Osteocyte (in vitro differentiated cells): ENCODE measurements at regions not wholly inside any gene's neighbourhood (a gene's known extent, or its start where the extent isn't known, plus 50 kb on each side); places are given as distances from the start of the nearest gene placed in this dataset.

ENCODE experiments used
- DNase-seq: peaks from one replicate; pipeline ENCODE4 v3.0.0; 2021; ENCODE audit warnings: mixed read lengths; ENCODE audit not compliant: unreplicated experiment; ENCODE audit errors: extremely low spot score
- H3K27ac Mint-ChIP-seq: one replicate; pipeline ENCODE4 v1.8.0; 2021; ENCODE audit warnings: mild to moderate bottlenecking, mixed read lengths; ENCODE audit not compliant: unreplicated experiment
- H3K27me3 Mint-ChIP-seq: one replicate; pipeline ENCODE4 v1.8.0; 2021; ENCODE audit warnings: mixed read lengths; ENCODE audit not compliant: unreplicated experiment
- H3K36me3 Mint-ChIP-seq: one replicate; pipeline ENCODE4 v1.8.0; 2021; ENCODE audit warnings: mixed read lengths; ENCODE audit not compliant: unreplicated experiment
- H3K4me1 Mint-ChIP-seq: one replicate; pipeline ENCODE4 v1.8.0; 2021; ENCODE audit warnings: mixed read lengths; ENCODE audit not compliant: unreplicated experiment
- H3K4me3 Mint-ChIP-seq: one replicate; pipeline ENCODE4 v1.8.0; 2021; ENCODE audit warnings: mild to moderate bottlenecking, moderate library complexity, mixed read lengths; ENCODE audit not compliant: unreplicated experiment
- H3K9me3 Mint-ChIP-seq: one replicate; pipeline ENCODE4 v1.8.0; 2021; ENCODE audit warnings: mixed read lengths; ENCODE audit not compliant: unreplicated experiment
- TF ChIP-seq, protein P1 (sequence below): fragments of 200-600 bp; sonication (generic); IDR thresholded peaks from 2 replicates; pipeline ENCODE4 v1.5.0; 2021; ENCODE audit warnings: antibody characterized with exemption, mild to moderate bottlenecking, moderate library complexity

DNA sequence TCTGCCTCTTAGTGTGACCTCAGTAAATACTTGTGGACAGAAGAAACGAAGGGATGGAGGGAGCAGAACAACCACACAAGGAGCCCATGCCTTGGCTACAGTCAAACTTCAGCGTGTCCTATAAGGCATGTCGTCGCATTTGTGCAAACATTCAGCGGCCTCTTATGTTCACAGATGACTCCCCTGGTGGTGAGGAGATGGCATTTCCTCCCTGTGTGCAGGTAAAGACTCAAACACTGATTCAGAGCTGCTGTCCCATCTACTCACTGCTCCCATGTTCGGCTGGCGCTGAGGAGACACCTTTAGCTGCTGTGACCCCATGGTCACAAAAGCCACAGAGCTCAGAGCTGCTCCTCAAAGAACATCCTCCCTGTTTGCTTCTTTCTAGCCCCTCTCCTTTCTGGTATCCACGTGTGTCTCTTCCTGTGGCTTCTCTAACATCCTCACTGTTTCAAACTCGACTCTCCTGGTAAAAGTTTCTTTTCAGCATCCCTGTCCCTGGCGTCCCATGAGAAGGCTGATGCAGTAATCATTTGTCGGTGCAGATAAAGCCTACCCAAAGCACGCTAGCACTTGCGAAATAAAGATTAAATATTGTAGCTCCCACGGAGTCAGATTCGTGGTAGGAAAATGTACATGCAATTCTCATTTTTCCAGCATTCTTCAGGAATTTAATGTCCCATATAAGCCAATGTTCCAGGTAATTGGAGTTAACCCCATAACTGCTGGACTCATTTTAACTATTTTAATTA, 124.9 kb upstream of the NEBL start:
- DNase-seq, result no peak
- Mint-ChIP-seq H3K27ac (no peak overlapping the region), H3K4me1 (no peaks in the 10 kb centered on the region), H3K9me3 (no peaks in the 10 kb centered on the region), H3K27me3 (peaks cover 27% of the 10 kb centered on the region), H3K36me3 (no peaks in the 10 kb centered on the region), H3K4me3 (no peak overlapping the region)
- TF ChIP-seq, protein P1, sequence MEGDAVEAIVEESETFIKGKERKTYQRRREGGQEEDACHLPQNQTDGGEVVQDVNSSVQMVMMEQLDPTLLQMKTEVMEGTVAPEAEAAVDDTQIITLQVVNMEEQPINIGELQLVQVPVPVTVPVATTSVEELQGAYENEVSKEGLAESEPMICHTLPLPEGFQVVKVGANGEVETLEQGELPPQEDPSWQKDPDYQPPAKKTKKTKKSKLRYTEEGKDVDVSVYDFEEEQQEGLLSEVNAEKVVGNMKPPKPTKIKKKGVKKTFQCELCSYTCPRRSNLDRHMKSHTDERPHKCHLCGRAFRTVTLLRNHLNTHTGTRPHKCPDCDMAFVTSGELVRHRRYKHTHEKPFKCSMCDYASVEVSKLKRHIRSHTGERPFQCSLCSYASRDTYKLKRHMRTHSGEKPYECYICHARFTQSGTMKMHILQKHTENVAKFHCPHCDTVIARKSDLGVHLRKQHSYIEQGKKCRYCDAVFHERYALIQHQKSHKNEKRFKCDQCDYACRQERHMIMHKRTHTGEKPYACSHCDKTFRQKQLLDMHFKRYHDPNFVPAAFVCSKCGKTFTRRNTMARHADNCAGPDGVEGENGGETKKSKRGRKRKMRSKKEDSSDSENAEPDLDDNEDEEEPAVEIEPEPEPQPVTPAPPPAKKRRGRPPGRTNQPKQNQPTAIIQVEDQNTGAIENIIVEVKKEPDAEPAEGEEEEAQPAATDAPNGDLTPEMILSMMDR, result peak; percentile 18

DNA sequence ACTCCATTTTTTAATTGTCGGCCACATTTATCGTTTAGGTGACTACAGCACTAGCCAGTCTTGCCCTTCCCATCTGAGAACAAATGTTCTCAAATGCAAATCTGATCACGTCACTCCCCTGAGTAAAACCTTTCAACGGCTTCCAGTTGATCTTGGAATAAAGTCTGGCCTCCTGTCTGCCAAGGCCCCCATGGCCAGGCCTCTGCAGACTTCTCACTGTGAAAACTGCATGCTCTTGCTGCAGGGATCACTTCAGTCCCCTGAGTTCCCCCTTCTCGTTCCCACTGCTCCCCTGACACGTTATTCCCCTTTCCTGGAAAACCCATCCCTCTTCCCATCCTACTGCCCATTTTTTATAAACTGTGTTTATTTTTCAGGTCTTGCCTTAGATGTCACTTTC, 124.1 kb upstream of the NEBL start:
- H3K9me3 Mint-ChIP-seq, result no peaks in the 10 kb centered on the region
- no peak overlapping the region for H3K4me3 Mint-ChIP-seq

DNA sequence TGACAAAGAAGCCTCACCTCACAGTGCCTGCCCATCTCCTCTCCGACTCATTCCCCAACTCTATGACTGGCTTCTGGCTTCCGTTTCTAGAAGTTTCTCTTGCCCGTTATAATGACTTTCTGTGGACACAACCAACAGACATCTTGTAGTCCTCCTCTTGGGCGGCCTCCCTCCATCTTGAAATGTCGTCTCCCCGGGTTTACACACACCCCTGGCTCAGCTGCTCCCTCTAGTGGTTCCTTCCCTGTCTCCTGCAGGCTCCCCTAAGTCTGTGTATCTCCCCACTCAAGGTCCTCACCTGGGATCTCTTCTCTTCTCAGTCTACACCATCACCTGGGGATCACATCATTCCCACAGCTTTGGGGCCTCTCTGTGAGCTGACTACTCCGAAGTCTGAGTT, 123.4 kb upstream of the NEBL start:
- TF ChIP-seq, protein P1, result peak; percentile 34
- H3K9me3 Mint-ChIP-seq, result no peaks in the 10 kb centered on the region
- no peak overlapping the region for H3K27ac Mint-ChIP-seq
- H3K36me3 Mint-ChIP-seq, result no peaks in the 10 kb centered on the region
- DNase-seq, result no peak
- H3K4me1 Mint-ChIP-seq, result no peaks in the 10 kb centered on the region
- peaks cover 37% of the 10 kb centered on the region for H3K27me3 Mint-ChIP-seq
- H3K4me3 Mint-ChIP-seq, result no peak overlapping the region

More for the DNA sequence above, 124.1 kb upstream of the NEBL start:
- H3K27me3 Mint-ChIP-seq, result peaks cover 32% of the 10 kb centered on the region
- H3K36me3 Mint-ChIP-seq, result no peaks in the 10 kb centered on the region
- no peaks in the 10 kb centered on the region for H3K4me1 Mint-ChIP-seq
- DNase-seq, result no peak
- no peak overlapping the region for H3K27ac Mint-ChIP-seq
- TF ChIP-seq, protein P1, result no peak

DNA sequence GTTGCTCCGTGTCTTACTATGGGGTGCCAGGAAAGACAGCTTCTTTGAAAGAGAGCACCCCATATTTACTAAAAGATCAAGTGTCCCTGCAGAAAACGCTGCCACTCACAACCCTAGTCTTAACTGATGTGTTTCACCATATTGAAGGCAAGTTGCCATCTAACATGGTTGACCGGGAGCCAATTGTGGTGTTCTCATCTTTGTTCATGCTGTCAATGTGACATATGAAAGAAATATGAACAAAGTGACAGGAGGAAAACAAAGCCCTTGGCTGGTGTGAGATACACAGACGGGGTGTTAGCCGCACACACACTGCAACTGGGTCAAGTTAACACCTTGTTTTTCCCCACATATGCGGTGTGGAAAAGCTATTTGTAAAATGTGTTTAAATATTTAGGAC, 122.3 kb upstream of the NEBL start:
- no peaks in the 10 kb centered on the region for H3K36me3 Mint-ChIP-seq
- no peaks in the 10 kb centered on the region for H3K9me3 Mint-ChIP-seq
- DNase-seq, result no peak
- peaks cover 37% of the 10 kb centered on the region for H3K27me3 Mint-ChIP-seq
- no peak overlapping the region for H3K4me3 Mint-ChIP-seq
- H3K4me1 Mint-ChIP-seq, result no peaks in the 10 kb centered on the region
- TF ChIP-seq, protein P1, result no peak
- no peak overlapping the region for H3K27ac Mint-ChIP-seq

DNA sequence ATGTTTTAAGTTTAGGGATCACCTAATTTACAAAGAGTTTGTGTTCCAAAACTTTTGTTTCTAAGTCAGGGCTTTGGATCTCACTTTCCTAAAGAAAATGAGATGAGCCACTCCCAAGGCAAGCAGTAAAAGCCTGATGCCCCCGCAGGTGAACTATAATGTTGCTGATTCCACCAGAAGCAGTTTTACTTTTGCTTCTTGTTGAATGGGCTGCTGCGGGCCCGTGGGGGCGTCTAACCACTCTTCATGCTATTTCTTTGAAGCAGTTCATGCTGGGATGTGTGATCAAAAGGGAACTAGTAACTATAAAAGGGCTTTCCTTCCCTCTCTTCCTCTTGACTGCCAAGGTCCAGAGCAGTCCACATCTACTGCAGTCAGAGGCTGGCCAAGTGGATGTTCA, 118.7 kb upstream of the NEBL start:
- no peak for DNase-seq
- H3K9me3 Mint-ChIP-seq, result no peaks in the 10 kb centered on the region
- H3K4me3 Mint-ChIP-seq, result no peak overlapping the region

More for the DNA sequence above, 118.7 kb upstream of the NEBL start:
- Mint-ChIP-seq H3K4me1 (no peaks in the 10 kb centered on the region), H3K27ac (no peak overlapping the region), H3K36me3 (no peaks in the 10 kb centered on the region), H3K27me3 (peaks cover 39% of the 10 kb centered on the region)
- TF ChIP-seq, protein P1, result no peak
